HUES6 (cell line): ENCODE measurements at regions not wholly inside any gene's neighbourhood (a gene's known extent, or its start where the extent isn't known, plus 50 kb on each side); places are given as distances from the start of the nearest gene placed in this dataset.
"Not testable (repeated sequence)": the region's sequence is repeated elsewhere in the genome, so short reads cannot be mapped to it uniquely, and the experiment has no call there.

ENCODE experiments used
- H3K27ac ChIP-seq: 2 replicates; pipeline ENCODE4 v1.7.0; 2013; ENCODE audit warnings: low read depth, mild to moderate bottlenecking, low read length, inconsistent platforms
- H3K27me3 ChIP-seq: 2 replicates; pipeline ENCODE4 v1.6.1; 2013; ENCODE audit warnings: low read length; ENCODE audit not compliant: control insufficient read depth, insufficient read depth
- H3K36me3 ChIP-seq: 2 replicates; pipeline ENCODE4 v1.6.1; 2013; ENCODE audit warnings: low read length; ENCODE audit not compliant: control insufficient read depth, insufficient read depth
- H3K4me1 ChIP-seq: 2 replicates; pipeline ENCODE4 v1.6.1; 2013; ENCODE audit warnings: low read length; ENCODE audit not compliant: control insufficient read depth, insufficient read depth
- H3K4me3 ChIP-seq: 2 replicates; pipeline ENCODE4 v1.5.1; 2013; ENCODE audit warnings: low read depth, low read length
- H3K9ac ChIP-seq: one replicate; pipeline ENCODE4 v1.6.1; 2013; ENCODE audit warnings: mild to moderate bottlenecking, low read length
- H3K9me3 ChIP-seq: 2 replicates; pipeline ENCODE4 v1.6.1; 2013; ENCODE audit warnings: low read depth, low read length; ENCODE audit not compliant: control insufficient read depth, insufficient read depth

GRCh38 chr14:86141966-86142365 is 612.0 kb downstream of the FLRT2 start:
- Histone ChIP-seq H3K4me1 (no peaks in the 10 kb centered on the region), H3K4me3 (no peak overlapping the region), H3K27ac (no peak overlapping the region), H3K9ac (no peak overlapping the region), H3K36me3 (no peaks in the 10 kb centered on the region), H3K27me3 (no peaks in the 10 kb centered on the region), H3K9me3 (no peaks in the 10 kb centered on the region)

DNA sequence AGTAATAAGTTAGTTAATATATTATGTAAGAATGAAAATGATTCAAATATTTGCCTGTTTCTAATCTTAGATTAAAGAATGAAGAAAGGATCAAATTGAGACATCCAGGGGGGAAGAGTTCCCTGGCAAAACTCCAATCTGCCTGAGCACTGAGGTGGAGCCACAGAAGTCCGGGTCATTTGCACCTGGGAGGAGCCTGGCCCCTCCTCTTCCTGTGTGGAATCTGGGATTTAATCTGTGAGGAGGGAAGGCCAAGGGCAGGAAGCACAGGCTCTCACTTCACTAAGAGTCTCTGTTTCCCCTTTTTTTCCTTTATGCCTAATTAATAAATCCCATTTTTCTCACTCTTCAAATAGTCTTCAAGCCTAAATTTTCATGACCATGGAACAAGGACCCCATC is 599.5 kb downstream of the FLRT2 start:
- no peak overlapping the region for H3K27ac ChIP-seq
- H3K36me3 ChIP-seq = no peaks in the 10 kb centered on the region
- H3K27me3 ChIP-seq = no peaks in the 10 kb centered on the region
- H3K9me3 ChIP-seq = no peaks in the 10 kb centered on the region
- H3K9ac ChIP-seq = no peak overlapping the region
- H3K4me1 ChIP-seq = 0 out of 2 replicates have a peak, but pooled peaks cover 5% of the 10 kb centered on the region
- H3K4me3 ChIP-seq = no peak overlapping the region

GRCh38 chr14:86124328-86124727 is 594.4 kb downstream of the FLRT2 start:
- Histone ChIP-seq H3K27me3 (no peaks in the 10 kb centered on the region), H3K4me1 (0 out of 2 replicates have a peak, but pooled peaks cover under 1% of the 10 kb centered on the region), H3K9me3 (no peaks in the 10 kb centered on the region), H3K36me3 (no peaks in the 10 kb centered on the region), H3K9ac (no peak overlapping the region), H3K27ac (no peak overlapping the region), H3K4me3 (no peak overlapping the region)

GRCh38 chr14:86115972-86116371 is 586.0 kb downstream of the FLRT2 start:
- Histone ChIP-seq H3K9ac (no peak overlapping the region), H3K27me3 (no peaks in the 10 kb centered on the region), H3K4me3 (no peak overlapping the region), H3K4me1 (no peaks in the 10 kb centered on the region), H3K36me3 (no peaks in the 10 kb centered on the region), H3K9me3 (no peaks in the 10 kb centered on the region), H3K27ac (no peak overlapping the region)

GRCh38 chr14:86110871-86111270 is 580.9 kb downstream of the FLRT2 start:
- not testable (repeated sequence) for H3K9me3 ChIP-seq, H3K36me3 ChIP-seq, H3K4me3 ChIP-seq, H3K27ac ChIP-seq, H3K27me3 ChIP-seq, H3K4me1 ChIP-seq, H3K9ac ChIP-seq

DNA sequence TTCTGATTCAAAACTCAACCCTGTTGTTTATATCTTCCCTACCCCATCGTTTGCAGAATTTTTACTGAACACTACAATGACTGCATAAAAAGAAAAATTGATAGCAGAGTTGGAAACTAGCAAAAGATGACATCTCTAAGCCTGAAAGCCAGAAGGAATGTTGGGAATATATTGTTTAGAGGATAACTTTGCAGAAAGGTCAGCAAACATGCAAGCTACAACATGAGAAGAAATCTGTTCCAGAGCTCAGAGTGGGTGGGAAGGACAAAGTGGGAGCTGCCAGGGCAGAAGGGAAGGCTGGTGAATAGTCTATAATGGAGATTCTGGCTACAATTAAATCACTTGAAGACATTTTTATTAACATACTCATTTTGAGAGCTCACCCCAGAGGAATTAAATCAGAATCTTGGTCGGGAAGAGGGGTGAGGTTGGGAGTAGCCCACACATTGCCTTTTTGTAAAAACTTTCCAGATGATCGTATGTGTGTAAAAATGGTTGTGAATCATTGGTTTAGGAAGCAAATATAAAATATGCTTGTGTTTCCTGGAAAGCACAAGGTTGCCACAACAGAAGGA is 574.8 kb downstream of the FLRT2 start:
- H3K4me1 ChIP-seq = no peaks in the 10 kb centered on the region
- H3K9me3 ChIP-seq = no peaks in the 10 kb centered on the region
- no peaks in the 10 kb centered on the region for H3K36me3 ChIP-seq
- H3K27me3 ChIP-seq = no peaks in the 10 kb centered on the region
- no peak overlapping the region for H3K4me3 ChIP-seq
- no peak overlapping the region for H3K27ac ChIP-seq
- H3K9ac ChIP-seq = no peak overlapping the region

GRCh38 chr14:86094512-86094911 is 564.6 kb downstream of the FLRT2 start:
- H3K4me3 ChIP-seq = no peak overlapping the region
- no peak overlapping the region for H3K27ac ChIP-seq
- H3K36me3 ChIP-seq = no peaks in the 10 kb centered on the region
- no peak overlapping the region for H3K9ac ChIP-seq
- H3K4me1 ChIP-seq = no peaks in the 10 kb centered on the region; the same call in 1 of the 2 replicates
- 0 out of 2 replicates have a peak, but pooled peaks cover 5% of the 10 kb centered on the region for H3K9me3 ChIP-seq
- H3K27me3 ChIP-seq = no peaks in the 10 kb centered on the region

DNA sequence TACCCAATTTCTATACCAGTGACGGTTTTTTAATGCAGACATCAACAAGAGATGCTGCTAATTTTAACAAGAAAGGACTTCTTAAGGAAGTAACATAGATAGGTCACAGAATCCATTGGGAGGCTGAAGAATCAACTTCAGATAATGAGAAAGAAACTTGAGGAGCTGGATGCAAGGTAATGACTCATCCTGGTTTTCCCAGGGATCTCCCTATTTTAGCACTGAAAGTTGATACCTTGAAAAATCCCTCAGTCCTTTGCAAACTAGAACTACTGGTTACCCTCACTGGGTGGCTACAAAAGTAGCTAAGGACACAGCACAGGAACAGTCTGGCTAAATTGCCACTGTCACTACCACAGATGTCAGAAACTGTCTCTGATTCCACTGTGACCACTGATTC is 561.9 kb downstream of the FLRT2 start:
- H3K4me1 ChIP-seq = no peaks in the 10 kb centered on the region; the same call in 1 of the 2 replicates
- H3K4me3 ChIP-seq = no peak overlapping the region
- H3K36me3 ChIP-seq = no peaks in the 10 kb centered on the region
- no peaks in the 10 kb centered on the region for H3K27me3 ChIP-seq
- no peak overlapping the region for H3K9ac ChIP-seq
- H3K27ac ChIP-seq = no peak overlapping the region
- 0 out of 2 replicates have a peak, but pooled peaks cover 5% of the 10 kb centered on the region for H3K9me3 ChIP-seq

DNA sequence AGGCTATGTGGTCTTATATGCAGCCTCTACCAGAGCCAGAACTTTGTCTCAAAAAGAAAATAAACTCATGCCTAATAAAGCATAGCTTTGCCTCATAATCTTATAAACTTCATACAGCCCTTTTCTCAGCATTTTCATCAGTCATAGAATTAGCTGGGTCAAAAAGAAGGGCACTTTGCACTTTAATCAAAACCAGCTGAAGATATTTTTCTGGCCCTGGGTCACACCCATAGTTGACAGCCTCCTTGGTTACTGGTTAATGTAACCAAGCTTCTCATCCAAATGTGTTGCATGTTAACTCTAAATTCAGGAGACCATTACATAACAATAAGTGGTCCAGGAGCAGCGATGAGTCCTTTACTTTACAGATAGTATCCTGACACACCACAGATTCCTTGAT is 558.2 kb downstream of the FLRT2 start:
- Histone ChIP-seq H3K9ac (no peak overlapping the region), H3K27ac (no peak overlapping the region), H3K4me1 (no peaks in the 10 kb centered on the region; the same call in 1 of the 2 replicates), H3K9me3 (0 out of 2 replicates have a peak, but pooled peaks cover 5% of the 10 kb centered on the region), H3K36me3 (no peaks in the 10 kb centered on the region), H3K27me3 (no peaks in the 10 kb centered on the region), H3K4me3 (no peak overlapping the region)

GRCh38 chr14:86087377-86087776 is 557.4 kb downstream of the FLRT2 start:
- Histone ChIP-seq H3K36me3 (no peaks in the 10 kb centered on the region), H3K9ac (no peak overlapping the region), H3K27ac (no peak overlapping the region), H3K4me3 (no peak overlapping the region), H3K9me3 (0 out of 2 replicates have a peak, but pooled peaks cover under 1% of the 10 kb centered on the region), H3K4me1 (no peaks in the 10 kb centered on the region; the same call in 1 of the 2 replicates), H3K27me3 (no peaks in the 10 kb centered on the region)

DNA sequence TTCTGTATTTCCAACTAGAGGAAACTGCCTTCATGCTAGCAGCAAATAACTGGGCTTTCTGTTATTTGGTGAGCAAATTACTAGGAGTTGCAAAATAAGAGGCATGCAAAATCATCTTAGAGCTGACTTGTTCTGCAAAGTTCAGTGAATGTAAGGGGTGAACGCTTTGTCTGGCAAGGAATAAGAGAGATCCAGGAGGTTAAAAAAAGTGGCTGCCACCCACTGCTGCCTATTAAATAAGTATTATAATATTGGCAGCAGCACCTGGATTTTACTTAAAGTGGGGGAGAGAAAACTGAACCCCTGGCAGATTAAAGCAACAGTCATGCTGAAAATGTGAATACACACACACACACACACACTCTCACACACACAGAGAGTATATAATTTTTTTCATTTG is 557.0 kb downstream of the FLRT2 start:
- no peaks in the 10 kb centered on the region; the same call in 1 of the 2 replicates for H3K4me1 ChIP-seq
- no peak overlapping the region for H3K9ac ChIP-seq
- no peak overlapping the region for H3K27ac ChIP-seq
- no peaks in the 10 kb centered on the region for H3K27me3 ChIP-seq
- no peaks in the 10 kb centered on the region for H3K9me3 ChIP-seq
- H3K4me3 ChIP-seq = no peak overlapping the region
- no peaks in the 10 kb centered on the region for H3K36me3 ChIP-seq
